CD4-positive, alpha-beta T cell (primary cell): ENCODE measurements at regions not wholly inside any gene's neighbourhood (a gene's known extent, or its start where the extent isn't known, plus 50 kb on each side); places are given as distances from the start of the nearest gene placed in this dataset.

ENCODE experiments used
- ATAC-seq: fragments of 200-7000 bp; cut with Tn5 transposase; one replicate; pipeline ENCODE4 v1.10.0; 2022; ENCODE audit warnings: mild to moderate bottlenecking; ENCODE audit not compliant: poor library complexity
- CTCF ChIA-PET: fragments of 350-600 bp; sonication (Branson Sonifier 250); formaldehyde crosslinking; loops from one replicate; lab custom pipeline; 2021; ENCODE audit warnings: antibody characterized with exemption, inconsistent platforms; lab: Charles Lee
- POLR2A ChIA-PET: fragments of 350-600 bp; sonication (Branson Sonifier 250); formaldehyde crosslinking; loops from one replicate; lab custom pipeline; 2021; ENCODE audit warnings: antibody characterized with exemption, inconsistent platforms; lab: Charles Lee
- DNase-seq, 14 experiments: peaks; one replicate each; pipeline ENCODE4 v3.0.0-alpha.2; 2013 to 2020; ENCODE audit warnings: mixed read lengths in 2 of 14
- H3K27ac ChIP-seq, 2 donors: one replicate each; pipeline versions ENCODE4 v1.5.1 to v1.7.0; 2013; ENCODE audit warnings: low read length in 2 of 2, low read depth in 1 of 2, mild to moderate bottlenecking in 1 of 2
- H3K27me3 ChIP-seq, 2 experiments: 1 replicate in 1 of 2; 2 replicates in 1 of 2; pipeline versions ENCODE4 v1.6.1 to v1.7.0; 2013; ENCODE audit warnings: low read length in 2 of 2, control low read depth in 1 of 2, mild to moderate bottlenecking in 1 of 2, moderate library complexity in 1 of 2; ENCODE audit not compliant: insufficient read depth in 2 of 2, control insufficient read depth in 1 of 2
- H3K36me3 ChIP-seq: one replicate; pipeline ENCODE4 v1.6.1; 2013; ENCODE audit warnings: low read length, control low read depth; ENCODE audit not compliant: insufficient read depth
- H3K4me1 ChIP-seq: one replicate; pipeline ENCODE4 v1.6.1; 2013; ENCODE audit warnings: low read length, control low read depth; ENCODE audit not compliant: insufficient read depth
- H3K4me3 ChIP-seq: one replicate; pipeline ENCODE4 v1.5.1; 2013; ENCODE audit warnings: mild to moderate bottlenecking, low read length, moderate library complexity
- H3K9me3 ChIP-seq, 2 experiments: 1 replicate in 1 of 2; 2 replicates in 1 of 2; pipeline versions ENCODE4 v1.6.1 to v1.7.0; 2013; ENCODE audit warnings: low read length in 2 of 2, mild to moderate bottlenecking in 2 of 2, control low read depth in 1 of 2, moderate library complexity in 1 of 2; ENCODE audit not compliant: control insufficient read depth in 1 of 2, insufficient read depth in 1 of 2
- H3K27ac Mint-ChIP-seq: one replicate; pipeline ENCODE4 v1.8.0; 2020; ENCODE audit warnings: mixed read lengths
- H3K27me3 Mint-ChIP-seq: one replicate; pipeline ENCODE4 v1.8.0; 2021; ENCODE audit warnings: mixed read lengths
- H3K36me3 Mint-ChIP-seq: one replicate; pipeline ENCODE4 v1.8.0; 2021; ENCODE audit warnings: low read depth, mixed read lengths
- H3K4me1 Mint-ChIP-seq: one replicate; pipeline ENCODE4 v1.8.0; 2021; ENCODE audit warnings: low read depth, mixed read lengths
- H3K4me3 Mint-ChIP-seq: one replicate; pipeline ENCODE4 v1.8.0; 2020; ENCODE audit warnings: mild to moderate bottlenecking, mixed read lengths
- H3K9me3 Mint-ChIP-seq: one replicate; pipeline ENCODE4 v1.8.0; 2020; ENCODE audit warnings: mixed read lengths
- CTCF ChIP-seq: fragments of 200-600 bp; IDR thresholded peaks from one replicate; pipeline ENCODE4 v1.8.0; 2022; ENCODE audit warnings: antibody characterized with exemption, mild to moderate bottlenecking
- intact Hi-C, 2 experiments: fragments of 100-400 bp; cut with DNase I in 1 of 2; cut with micrococcal nuclease in 1 of 2; formaldehyde crosslinking; loops; one replicate each; pipeline versions ENCODE4 v1.15.1 to v1.9.0; 2023 to 2025; cut with DNase I, micrococcal nuclease

GRCh38 chr4:10204401-10205058 lies 87.9 kb upstream of the WDR1 start:
- H3K36me3 ChIP-seq, result no peaks in the 10 kb centered on the region
- H3K4me1 Mint-ChIP-seq, result no peaks in the 10 kb centered on the region
- H3K27ac ChIP-seq, result no peak overlapping the region
- POLR2A ChIA-PET, result no interaction called here
- intact Hi-C loops, result no loop called here
- H3K9me3 ChIP-seq, result no peaks in the 10 kb centered on the region
- H3K36me3 Mint-ChIP-seq, result no peaks in the 10 kb centered on the region
- no peak for ATAC-seq
- DNase-seq, result peak in 1 of 14 experiments; percentile 0
- no peak overlapping the region for H3K4me3 ChIP-seq
- CTCF ChIA-PET, result no interaction called here
- H3K4me1 ChIP-seq, result no peaks in the 10 kb centered on the region
- H3K27me3 ChIP-seq, result no peaks in the 10 kb centered on the region
- TF ChIP-seq CTCF, result no peak
- H3K27ac Mint-ChIP-seq, result no peak overlapping the region
- H3K9me3 Mint-ChIP-seq, result no peaks in the 10 kb centered on the region
- H3K27me3 Mint-ChIP-seq, result no peaks in the 10 kb centered on the region
- no peak overlapping the region for H3K4me3 Mint-ChIP-seq

GRCh38 chr4:10203851-10204250 lies 87.3 kb upstream of the WDR1 start:
- CTCF ChIA-PET, result no interaction called here

GRCh38 chr4:10201381-10202223 lies 85.0 kb upstream of the WDR1 start:
- POLR2A ChIA-PET, result interaction anchor here (0.6 kb wide), 1 partner anchor 19 kb away, joined by 3 read pairs; no protein-coding TSS in a partner anchor
- no peaks in the 10 kb centered on the region for H3K36me3 ChIP-seq
- H3K4me3 ChIP-seq, result no peak overlapping the region
- CTCF ChIA-PET, result no interaction called here
- Mint-ChIP-seq H3K4me1 (no peaks in the 10 kb centered on the region), H3K36me3 (no peaks in the 10 kb centered on the region), H3K27ac (no peak overlapping the region), H3K27me3 (no peaks in the 10 kb centered on the region), H3K9me3 (peaks cover 2% of the 10 kb centered on the region), H3K4me3 (no peak overlapping the region)
- no peaks in the 10 kb centered on the region for H3K27me3 ChIP-seq
- ATAC-seq, result no peak
- no peak for TF ChIP-seq CTCF
- intact Hi-C loops, result no loop called here
- no peak overlapping the region for H3K27ac ChIP-seq
- no peaks in the 10 kb centered on the region for H3K4me1 ChIP-seq
- no peaks in the 10 kb centered on the region for H3K9me3 ChIP-seq
- DNase-seq, result peak in 1 of 14 experiments; percentile 0

More at GRCh38 chr4:10203851-10204250, 87.3 kb upstream of the WDR1 start:
- DNase-seq, result peak in 1 of 14 experiments; percentile 0
- no peak for ATAC-seq
- Mint-ChIP-seq H3K27me3 (no peaks in the 10 kb centered on the region), H3K27ac (no peak overlapping the region), H3K4me1 (no peaks in the 10 kb centered on the region), H3K4me3 (no peak overlapping the region), H3K36me3 (no peaks in the 10 kb centered on the region), H3K9me3 (no peaks in the 10 kb centered on the region)
- Histone ChIP-seq H3K27ac (no peak overlapping the region), H3K36me3 (no peaks in the 10 kb centered on the region), H3K9me3 (no peaks in the 10 kb centered on the region), H3K4me3 (no peak overlapping the region), H3K4me1 (no peaks in the 10 kb centered on the region), H3K27me3 (no peaks in the 10 kb centered on the region)
- TF ChIP-seq CTCF, result no peak
- intact Hi-C loops, result no loop called here
- POLR2A ChIA-PET, result no interaction called here
